IMR-90 (cell line): ENCODE measurements at regions not wholly inside any gene's neighbourhood (a gene's known extent, or its start where the extent isn't known, plus 50 kb on each side); places are given as distances from the start of the nearest gene placed in this dataset.
"Not testable (repeated sequence)": the region's sequence is repeated elsewhere in the genome, so short reads cannot be mapped to it uniquely, and the experiment has no call there.

Experiments used
- ATAC-seq: fragments of 200-7000 bp; cut with Tn5 transposase; 2 replicates; pipeline ENCODE4 v1.9.1; 2020; ENCODE audit warnings: low read depth, mild to moderate bottlenecking, moderate library complexity
- BruUV-seq: library from RNA; stranded (reverse); fragments of 400-500 nt; replicated peaks from 2 replicates; lab custom pipeline; 2021; lab: Mats Ljungman, UMichigan
- CTCF ChIA-PET: fragments of 300-600 bp; formaldehyde crosslinking; extraction: SDS; loops from one replicate; lab custom pipeline; 2021; ENCODE audit warnings: antibody characterized with exemption; lab: Yijun Ruan, JAX
- POLR2A ChIA-PET: fragments of 300-600 bp; sonication (Branson Sonifier 250); formaldehyde crosslinking; loops from one replicate; lab custom pipeline; 2022; ENCODE audit warnings: antibody characterized with exemption; ENCODE audit not compliant: unreplicated experiment; lab: Charles Lee
- DNase-seq: peaks from one replicate; pipeline ENCODE4 v3.0.0; 2013
- H2AFZ ChIP-seq: replicated peaks from 2 replicates; pipeline ENCODE3; 2013; ENCODE audit warnings: low read length, mild to moderate bottlenecking; ENCODE audit not compliant: poor library complexity
- H2AK5ac ChIP-seq: 2 replicates; pipeline ENCODE4 v1.6.1; 2013; ENCODE audit warnings: low read depth, low read length, inconsistent platforms
- H2AK9ac ChIP-seq: replicated peaks from 2 replicates; pipeline ENCODE3; 2013; ENCODE audit warnings: mild to moderate bottlenecking, low read depth, low read length, moderate library complexity; ENCODE audit not compliant: poor library complexity
- H2BK120ac ChIP-seq: 2 replicates; pipeline ENCODE4 v1.6.1; 2013; ENCODE audit warnings: low read depth, low read length, inconsistent platforms
- H2BK15ac ChIP-seq: 3 replicates; pipeline ENCODE4 v1.6.1; 2013; ENCODE audit warnings: low read depth, low read length, inconsistent platforms
- H2BK20ac ChIP-seq: 2 replicates; pipeline ENCODE4 v1.6.1; 2013; ENCODE audit warnings: low read depth, mild to moderate bottlenecking, inconsistent platforms, low read length, moderate library complexity
- H2BK5ac ChIP-seq: 2 replicates; pipeline ENCODE4 v1.6.1; 2013; ENCODE audit warnings: mild to moderate bottlenecking, low read depth, low read length, inconsistent platforms; ENCODE audit not compliant: poor library complexity, severe bottlenecking
- H3K14ac ChIP-seq: replicated peaks from 2 replicates; pipeline ENCODE4 v1.6.1; 2013; ENCODE audit warnings: low read depth, low read length, inconsistent platforms
- H3K18ac ChIP-seq: 2 replicates; pipeline ENCODE4 v1.6.1; 2013; ENCODE audit warnings: low read depth, low read length, control low read depth
- H3K23ac ChIP-seq: 2 replicates; pipeline ENCODE4 v1.6.1; 2013; ENCODE audit warnings: low read depth, low read length, inconsistent platforms
- H3K27ac ChIP-seq: 2 replicates; pipeline ENCODE4 v1.5.1; 2013; ENCODE audit warnings: mild to moderate bottlenecking, control low read depth, low read length; ENCODE audit not compliant: insufficient read depth
- H3K27me3 ChIP-seq: 2 replicates; pipeline ENCODE4 v1.6.1; 2013; ENCODE audit warnings: low read length; ENCODE audit not compliant: control insufficient read depth, insufficient read depth
- H3K36me3 ChIP-seq: 2 replicates; pipeline ENCODE4 v1.6.1; 2013; ENCODE audit warnings: low read length, mixed read lengths; ENCODE audit not compliant: control insufficient read depth, insufficient read depth
- H3K4ac ChIP-seq: 2 replicates; pipeline ENCODE4 v1.6.1; 2013; ENCODE audit warnings: low read depth, low read length, inconsistent platforms
- H3K4me1 ChIP-seq: 2 replicates; pipeline ENCODE4 v1.6.1; 2013; ENCODE audit warnings: low read length, mixed read lengths; ENCODE audit not compliant: control insufficient read depth, insufficient read depth
- H3K4me2 ChIP-seq: 2 replicates; pipeline ENCODE4 v1.6.1; 2013; ENCODE audit warnings: low read depth, mild to moderate bottlenecking, control low read depth, low read length, moderate library complexity
- H3K4me3 ChIP-seq: 2 replicates; pipeline ENCODE4 v1.5.1; 2013; ENCODE audit warnings: low read depth, mild to moderate bottlenecking, control low read depth, low read length, moderate library complexity; ENCODE audit not compliant: insufficient read depth
- H3K56ac ChIP-seq: 2 replicates; pipeline ENCODE4 v1.6.1; 2013; ENCODE audit warnings: low read length, inconsistent platforms; ENCODE audit not compliant: insufficient read depth; ENCODE audit errors: extremely low read depth
- H3K79me1 ChIP-seq, 2 experiments: 2 replicates each; pipeline ENCODE4 v1.6.1; 2013; ENCODE audit warnings: low read length in 2 of 2, inconsistent platforms in 1 of 2, low read depth in 1 of 2
- H3K9ac ChIP-seq: 2 replicates; pipeline ENCODE4 v1.6.1; 2013; ENCODE audit warnings: low read depth, low read length, control low read depth
- H3K9me1 ChIP-seq: 2 replicates; pipeline ENCODE4 v1.6.1; 2013; ENCODE audit warnings: low read length, inconsistent platforms; ENCODE audit not compliant: insufficient read depth
- H3K9me3 ChIP-seq: 2 replicates; pipeline ENCODE4 v1.6.1; 2013; ENCODE audit warnings: low read length; ENCODE audit not compliant: control insufficient read depth, insufficient read depth
- H4K20me1 ChIP-seq: 2 replicates; pipeline ENCODE4 v1.6.1; 2013; ENCODE audit warnings: low read length, inconsistent platforms; ENCODE audit not compliant: insufficient read depth
- H4K5ac ChIP-seq: 2 replicates; pipeline ENCODE4 v1.6.1; 2013; ENCODE audit warnings: mild to moderate bottlenecking, low read depth, low read length, control low read depth
- H4K8ac ChIP-seq, 2 experiments: 2 replicates each; pipeline ENCODE4 v1.6.1; 2013; ENCODE audit warnings: low read depth in 2 of 2, low read length in 2 of 2, control low read depth in 1 of 2, inconsistent platforms in 1 of 2
- H4K91ac ChIP-seq: 2 replicates; pipeline ENCODE4 v1.6.1; 2013; ENCODE audit warnings: low read depth, low read length, inconsistent platforms; ENCODE audit not compliant: insufficient read depth
- MXI1 ChIP-seq: IDR thresholded peaks from 2 replicates; pipeline ENCODE4 v1.6.1; 2012; ENCODE audit warnings: low read depth, mild to moderate bottlenecking, low read length, moderate library complexity, borderline replicate concordance
- NFE2L2 ChIP-seq: fragments of 150-350 bp; IDR thresholded peaks from 2 replicates; pipeline ENCODE4 v1.6.1; 2016; ENCODE audit warnings: low read depth, mild to moderate bottlenecking, low read length
- RAD21 ChIP-seq: IDR thresholded peaks from 2 replicates; pipeline ENCODE4 v1.6.1; 2012; ENCODE audit warnings: low read length, improper control_type of control experiment
- RCOR1 ChIP-seq: IDR thresholded peaks from 2 replicates; pipeline ENCODE4 v1.6.1; 2012; ENCODE audit warnings: mild to moderate bottlenecking, low read length, improper control_type of control experiment; ENCODE audit not compliant: insufficient replicate concordance
- WGBS, 2 experiments: methylation state at CpG; one replicate each; pipeline versions ENCODE4 v1.1.5 to v1.1.7; 2013; ENCODE audit warnings: missing lambda C conversion rate in 2 of 2; ENCODE audit not compliant: insufficient read length in 1 of 2; ENCODE audit errors: extremely low coverage in 2 of 2; 5-methylcytosine and 5-hydroxymethylcytosine counted together
- dilution Hi-C: fragments of 300-500 bp; cut with HindIII; formaldehyde crosslinking; loops from one replicate; pipeline ENCODE4 v1.14.3; 2018; ENCODE audit warnings: low sequenced_read_pairs; ENCODE audit not compliant: unreplicated experiment
- in situ Hi-C: fragments of 300-500 bp; cut with MboI; formaldehyde crosslinking; loops from 3 replicates; pipeline ENCODE4 v1.14.3; 2019; ENCODE audit warnings: low sequenced_read_pairs, inconsistent platforms, mixed read lengths
- intact Hi-C: fragments of 100-400 bp; cut with micrococcal nuclease; formaldehyde crosslinking; loops from 2 replicates; pipeline ENCODE4 v1.10.0; 2022

GRCh38 chr5:45171563-45171962 is 362.8 kb downstream of the MRPS30 start:
- no peak for ATAC-seq
- H2BK20ac ChIP-seq = no peak overlapping the region
- BruUV-seq = no TSS peak
- no peaks in the 10 kb centered on the region for H4K20me1 ChIP-seq
- no peak overlapping the region for H4K91ac ChIP-seq
- H3K36me3 ChIP-seq = no peaks in the 10 kb centered on the region
- no peaks in the 10 kb centered on the region for H3K79me1 ChIP-seq
- H3K56ac ChIP-seq = no peak overlapping the region
- TF ChIP-seq MXI1 (no peak), RAD21 (no peak), RCOR1 (no peak), NFE2L2 (no peak)
- H4K8ac ChIP-seq = no peak overlapping the region
- H4K5ac ChIP-seq = no peak overlapping the region
- no peak overlapping the region for H2AK9ac ChIP-seq
- H2BK15ac ChIP-seq = no peak overlapping the region
- no peak overlapping the region for H2BK5ac ChIP-seq
- H3K4me3 ChIP-seq = no peak overlapping the region
- no peak overlapping the region for H3K4ac ChIP-seq
- no peak overlapping the region for H2AK5ac ChIP-seq
- CTCF ChIA-PET = no interaction called here
- intact Hi-C loops (no loop called here), dilution Hi-C loops (no loop called here), in situ Hi-C loops (no loop called here)
- no CpG with 5 or more reads among the region's 1 CpG for WGBS, 2 experiments
- H3K9ac ChIP-seq = no peak overlapping the region
- H3K23ac ChIP-seq = no peak overlapping the region
- H3K9me3 ChIP-seq = peaks cover 5% of the 10 kb centered on the region
- no peak for DNase-seq
- H3K14ac ChIP-seq = no peak overlapping the region
- H3K18ac ChIP-seq = no peak overlapping the region
- H3K27me3 ChIP-seq = no peaks in the 10 kb centered on the region
- no peak overlapping the region for H2BK120ac ChIP-seq
- no peak overlapping the region for H3K27ac ChIP-seq
- H3K4me2 ChIP-seq = no peak overlapping the region
- no peaks in the 10 kb centered on the region for H3K4me1 ChIP-seq
- no peaks in the 10 kb centered on the region for H3K9me1 ChIP-seq
- POLR2A ChIA-PET = no interaction called here
- H2AFZ ChIP-seq = no peak overlapping the region

DNA sequence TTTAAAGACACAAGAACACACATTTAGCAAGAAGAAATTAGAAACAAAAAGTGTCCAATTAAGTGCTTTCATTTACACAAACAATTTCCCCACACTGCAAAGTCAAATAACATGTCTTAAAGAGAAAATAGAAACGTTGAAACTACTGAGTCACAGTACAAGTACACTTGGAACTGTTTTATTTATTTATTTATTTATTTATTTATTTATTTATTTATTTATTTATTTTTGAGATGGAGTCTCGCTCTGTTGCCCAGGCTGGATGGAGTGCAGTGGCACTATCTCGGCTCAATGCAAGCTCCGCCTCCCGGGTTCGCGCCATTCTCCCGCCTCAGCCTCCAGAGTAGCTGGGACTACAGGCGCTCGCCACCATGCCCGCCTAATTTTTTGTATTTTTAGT is 363.9 kb downstream of the MRPS30 start:
- H3K4me3 ChIP-seq, H2BK20ac ChIP-seq, BruUV-seq, H3K79me1 ChIP-seq, H3K56ac ChIP-seq, H2BK5ac ChIP-seq, H3K18ac ChIP-seq, dilution Hi-C loops, H2AK9ac ChIP-seq, H3K4me2 ChIP-seq, H3K27ac ChIP-seq, H4K8ac ChIP-seq, POLR2A ChIA-PET, intact Hi-C loops, H3K36me3 ChIP-seq, H3K4ac ChIP-seq, ATAC-seq, H2AK5ac ChIP-seq, H4K5ac ChIP-seq, H3K9me3 ChIP-seq, H4K20me1 ChIP-seq, H2AFZ ChIP-seq, H2BK120ac ChIP-seq, H4K91ac ChIP-seq, H3K4me1 ChIP-seq, H2BK15ac ChIP-seq, H3K9me1 ChIP-seq, H3K27me3 ChIP-seq, H3K9ac ChIP-seq, H3K14ac ChIP-seq, DNase-seq, H3K23ac ChIP-seq, CTCF ChIA-PET, in situ Hi-C loops: not testable (repeated sequence)
- no CpG with 5 or more reads among the region's 11 CpGs for WGBS, 2 experiments
